Keratinocyte (primary cell): ENCODE measurements at regions not wholly inside any gene's neighbourhood (a gene's known extent, or its start where the extent isn't known, plus 50 kb on each side); places are given as distances from the start of the nearest gene placed in this dataset.
"Not testable (repeated sequence)": the region's sequence is repeated elsewhere in the genome, so short reads cannot be mapped to it uniquely, and the experiment has no call there.

Experiments used
- DNase-seq: peaks from one replicate; pipeline ENCODE4 v3.0.0-alpha.2; 2011; ENCODE audit warnings: low read depth, missing footprints, low spot score
- FAIRE-seq: peaks from 2 replicates; lab custom pipeline; 2011; peaks lifted over from hg19 to GRCh38; lab: Jason Lieb, UNC
- H2AFZ ChIP-seq: 2 replicates; pipeline ENCODE4 v1.6.0; 2012; ENCODE audit warnings: low read length, control low read depth, inconsistent platforms; ENCODE audit not compliant: control insufficient read depth
- H3K27ac ChIP-seq: 2 replicates; pipeline ENCODE4 v1.5.1; 2011; ENCODE audit warnings: low read length; ENCODE audit not compliant: control insufficient read depth, insufficient read depth
- H3K27me3 ChIP-seq: 3 replicates; pipeline ENCODE4 v1.6.0; 2011; ENCODE audit warnings: low read length; ENCODE audit not compliant: control insufficient read depth, insufficient read depth; ENCODE audit errors: extremely low read depth
- H3K36me3 ChIP-seq, 2 experiments: 2 replicates in 1 of 2; 3 replicates in 1 of 2; pipeline ENCODE4 v1.5.1; 2011; ENCODE audit warnings: low read length in 2 of 2, mild to moderate bottlenecking in 1 of 2; ENCODE audit not compliant: control insufficient read depth in 2 of 2, insufficient read depth in 2 of 2; ENCODE audit errors: extremely low read depth in 1 of 2
- H3K4me1 ChIP-seq: 3 replicates; pipeline ENCODE4 v1.5.1; 2011; ENCODE audit warnings: low read length; ENCODE audit not compliant: control insufficient read depth, insufficient read depth; ENCODE audit errors: extremely low read depth
- H3K4me2 ChIP-seq: 3 replicates; pipeline ENCODE4 v1.6.0; 2011; ENCODE audit warnings: low read depth, low read length; ENCODE audit not compliant: control insufficient read depth, insufficient read depth; ENCODE audit errors: extremely low read depth
- H3K4me3 ChIP-seq, 3 experiments: fragments of 200-600 bp in 1 of 3; sonication (generic) in 1 of 3; 2 replicates in 2 of 3; 3 replicates in 1 of 3; pipeline ENCODE4 v1.5.1; 2011 to 2016; ENCODE audit warnings: low read length in 3 of 3, mild to moderate bottlenecking in 3 of 3, control low read depth in 2 of 3, inconsistent platforms in 1 of 3, low read depth in 1 of 3, mixed read lengths in 1 of 3, mixed run types in 1 of 3, moderate library complexity in 1 of 3; ENCODE audit not compliant: control insufficient read depth in 2 of 3, insufficient read depth in 2 of 3; ENCODE audit errors: extremely low read depth in 1 of 3
- H3K79me2 ChIP-seq: 2 replicates; pipeline ENCODE4 v1.6.0; 2012; ENCODE audit warnings: low read length; ENCODE audit not compliant: control insufficient read depth, insufficient read depth
- H3K9ac ChIP-seq: 3 replicates; pipeline ENCODE4 v1.6.0; 2011; ENCODE audit warnings: low read length; ENCODE audit not compliant: control insufficient read depth, insufficient read depth; ENCODE audit errors: extremely low read depth
- H3K9me1 ChIP-seq: 3 replicates; pipeline ENCODE4 v1.6.0; 2011; ENCODE audit warnings: low read length; ENCODE audit not compliant: control insufficient read depth, insufficient read depth; ENCODE audit errors: extremely low read depth
- H3K9me3 ChIP-seq: 2 replicates; pipeline ENCODE4 v1.5.1; 2012; ENCODE audit warnings: low read depth, low read length; ENCODE audit not compliant: control insufficient read depth
- H4K20me1 ChIP-seq: 3 replicates; pipeline ENCODE4 v1.6.0; 2011; ENCODE audit warnings: low read length; ENCODE audit not compliant: control insufficient read depth, insufficient read depth; ENCODE audit errors: extremely low read depth
- dilution Hi-C: fragments of 300-500 bp; cut with MboI; formaldehyde crosslinking; loops from one replicate; pipeline ENCODE4 v1.7.0; 2020; ENCODE audit warnings: low sequenced_read_pairs; ENCODE audit not compliant: extremely low pct_ligation_motif_present

DNA sequence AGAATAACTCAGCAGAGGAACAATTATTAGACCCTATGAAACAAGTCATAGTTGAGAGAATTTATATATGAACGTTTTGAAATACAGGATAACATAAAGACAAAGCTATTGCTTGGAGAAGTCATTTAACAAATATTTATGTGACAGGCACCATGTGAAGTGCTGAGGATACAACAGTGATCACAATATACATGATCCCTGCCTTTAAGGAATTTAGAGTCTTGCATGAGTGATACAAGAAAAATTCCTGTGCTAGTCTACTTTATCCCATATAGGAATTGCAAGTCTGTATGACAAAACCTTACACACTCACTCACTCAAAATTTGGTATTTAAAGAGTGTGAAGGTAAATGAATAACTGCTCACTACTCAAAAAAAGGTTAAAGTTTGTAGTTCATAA, 94.5 kb upstream of the NOTCH2NLA start:
- H3K4me1 ChIP-seq, FAIRE-seq, H3K9ac ChIP-seq, H2AFZ ChIP-seq, H3K4me2 ChIP-seq, dilution Hi-C loops, H3K9me1 ChIP-seq, H3K27ac ChIP-seq, H3K9me3 ChIP-seq, H3K79me2 ChIP-seq, H3K27me3 ChIP-seq, H3K4me3 ChIP-seq, H3K36me3 ChIP-seq, DNase-seq, H4K20me1 ChIP-seq: not testable (repeated sequence)

DNA sequence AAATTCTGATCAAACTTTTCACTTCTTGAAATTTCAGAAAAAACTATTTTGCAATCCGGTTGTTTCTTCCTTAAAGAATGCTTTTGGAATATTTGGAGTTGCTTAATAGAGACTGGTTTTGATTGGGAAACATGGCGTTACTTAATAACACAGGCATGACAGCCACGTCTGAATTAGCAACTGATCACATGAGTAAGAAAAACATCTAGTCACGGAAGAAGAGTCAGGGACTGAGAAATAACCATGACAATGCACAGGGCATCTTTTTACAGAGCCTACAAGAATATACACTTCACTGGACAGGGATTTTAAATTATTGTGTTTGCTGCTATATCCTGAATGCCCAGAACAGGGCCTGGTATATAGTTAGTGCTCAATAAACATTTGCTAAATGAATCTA, 94.1 kb upstream of the NOTCH2NLA start:
- dilution Hi-C loops, FAIRE-seq, H3K9ac ChIP-seq: not testable (repeated sequence)

DNA sequence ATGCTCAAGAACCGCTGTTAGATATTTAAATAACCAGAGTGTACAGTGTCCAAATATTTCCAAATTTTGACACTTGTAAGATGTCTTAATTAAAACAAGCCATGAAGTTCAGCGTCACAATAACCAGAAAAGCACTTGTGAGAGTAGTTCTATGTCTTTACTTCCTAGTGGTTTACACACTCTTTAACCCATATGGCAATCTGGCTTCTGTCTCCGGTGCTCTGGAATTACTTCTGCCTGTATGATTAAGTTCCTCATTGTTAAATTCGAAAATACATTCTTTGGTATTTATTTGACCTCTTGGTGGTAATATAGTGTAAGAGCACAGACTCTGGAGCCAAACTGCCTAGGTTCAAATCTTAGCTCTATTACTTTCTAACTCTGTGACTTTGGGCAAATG, 89.9 kb upstream of the NOTCH2NLA start:
- dilution Hi-C loops, H3K27me3 ChIP-seq, DNase-seq, H3K4me3 ChIP-seq, H3K4me2 ChIP-seq, H4K20me1 ChIP-seq, H3K79me2 ChIP-seq, H3K36me3 ChIP-seq, H3K9ac ChIP-seq, FAIRE-seq, H3K9me3 ChIP-seq, H3K27ac ChIP-seq, H3K9me1 ChIP-seq, H3K4me1 ChIP-seq, H2AFZ ChIP-seq: not testable (repeated sequence)

More for the DNA sequence above, 94.1 kb upstream of the NOTCH2NLA start:
- H3K27ac ChIP-seq, H3K4me1 ChIP-seq, H3K9me1 ChIP-seq, H3K4me3 ChIP-seq, H2AFZ ChIP-seq, H3K4me2 ChIP-seq, H4K20me1 ChIP-seq, H3K27me3 ChIP-seq, H3K9me3 ChIP-seq, H3K79me2 ChIP-seq, DNase-seq, H3K36me3 ChIP-seq: not testable (repeated sequence)

GRCh38 chr1:146317785-146318184, 89.0 kb upstream of the NOTCH2NLA start:
- H3K9me3 ChIP-seq, H3K36me3 ChIP-seq, H3K4me1 ChIP-seq, H3K4me3 ChIP-seq, H3K79me2 ChIP-seq, H2AFZ ChIP-seq, H4K20me1 ChIP-seq, FAIRE-seq, H3K27me3 ChIP-seq, H3K9me1 ChIP-seq, H3K27ac ChIP-seq, DNase-seq, H3K4me2 ChIP-seq, H3K9ac ChIP-seq, dilution Hi-C loops: not testable (repeated sequence)

- H2AFZ ChIP-seq, H4K20me1 ChIP-seq, H3K27me3 ChIP-seq, H3K36me3 ChIP-seq, H3K4me2 ChIP-seq, H3K9me1 ChIP-seq, H3K4me1 ChIP-seq, H3K79me2 ChIP-seq, dilution Hi-C loops, FAIRE-seq, H3K9me3 ChIP-seq, H3K4me3 ChIP-seq, H3K27ac ChIP-seq, H3K9ac ChIP-seq, DNase-seq: not testable (repeated sequence)
Measured at GRCh38 chr1:146314449-146315246, 85.8 kb upstream of the NOTCH2NLA start.
